ENCODE measurements at regions not wholly inside any gene's neighbourhood (a gene's known extent, or its start where the extent isn't known, plus 50 kb on each side); places are given as distances from the start of the nearest gene placed in this dataset.

- TF ChIP-seq CTCF (IDR thresholded peaks at IDR 0.05; ENCODE audit: control extremely low read depth in 1 of 3, insufficient read depth in 1 of 3, low read depth in 1 of 3, low read length in 3 of 3) (no peak), MAFK (IDR thresholded peaks at IDR 0.05; ENCODE audit: low read depth, low read length) (no peak), ASH2L (IDR thresholded peaks at IDR 0.05; ENCODE audit: low read length) (no peak), RBBP5 (IDR thresholded peaks at IDR 0.05; ENCODE audit: borderline replicate concordance, low read depth, low read length) (no peak)
Observed at GRCh38 chr4:175561696-175562095, 250.4 kb downstream of the GPM6A start (continued).

Measured in H1 (cell line).